AG04449 (cell line): ENCODE measurements at regions not wholly inside any gene's neighbourhood (a gene's known extent, or its start where the extent isn't known, plus 50 kb on each side); places are given as distances from the start of the nearest gene placed in this dataset.

ENCODE experiments used
- CTCF ChIA-PET: fragments of 350-600 bp; formaldehyde crosslinking; extraction: SDS; loops from one replicate; lab custom pipeline; 2021; ENCODE audit warnings: antibody characterized with exemption; lab: Yijun Ruan, JAX
- POLR2A ChIA-PET: fragments of 400-600, 350-600 bp; formaldehyde crosslinking; extraction: SDS; loops from one replicate; lab custom pipeline; 2020; ENCODE audit warnings: antibody characterized with exemption, inconsistent platforms; lab: Yijun Ruan, JAX
- DNase-seq: peaks from one replicate; pipeline ENCODE4 v3.0.0-alpha.2; 2010; ENCODE audit warnings: low read depth, low spot score
- H3K4me3 ChIP-seq: 2 replicates; pipeline ENCODE4 v1.5.1; 2011; ENCODE audit warnings: low read depth, mild to moderate bottlenecking, control low read depth, low read length
- TF ChIP-seq, protein P1 (sequence below): IDR thresholded peaks from one replicate; pipeline ENCODE4 v1.5.1; 2011; ENCODE audit warnings: mild to moderate bottlenecking, moderate library complexity, low read length, control low read depth, inconsistent platforms; ENCODE audit not compliant: insufficient read depth; ENCODE audit errors: missing control alignments

DNA sequence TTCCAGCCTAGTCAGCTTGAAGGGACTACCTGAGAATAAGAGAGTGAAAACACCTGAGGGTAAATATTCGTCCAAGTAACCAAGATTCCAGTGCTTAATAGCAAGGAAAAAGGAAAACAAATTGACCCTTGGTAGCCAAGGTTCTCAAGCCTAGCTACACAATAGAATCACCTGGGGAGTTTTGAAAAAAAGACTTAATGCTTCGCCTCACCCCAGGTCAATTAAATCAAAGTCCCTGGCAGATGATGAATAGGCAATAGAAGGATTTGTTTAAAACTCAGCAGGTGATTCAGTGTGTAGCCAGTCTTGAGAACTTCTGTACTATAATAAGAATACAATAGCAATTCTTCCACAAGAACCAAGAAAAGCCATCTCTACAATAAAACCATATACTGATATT lies 500.2 kb downstream of the XIRP2 start:
- TF ChIP-seq, protein P1, sequence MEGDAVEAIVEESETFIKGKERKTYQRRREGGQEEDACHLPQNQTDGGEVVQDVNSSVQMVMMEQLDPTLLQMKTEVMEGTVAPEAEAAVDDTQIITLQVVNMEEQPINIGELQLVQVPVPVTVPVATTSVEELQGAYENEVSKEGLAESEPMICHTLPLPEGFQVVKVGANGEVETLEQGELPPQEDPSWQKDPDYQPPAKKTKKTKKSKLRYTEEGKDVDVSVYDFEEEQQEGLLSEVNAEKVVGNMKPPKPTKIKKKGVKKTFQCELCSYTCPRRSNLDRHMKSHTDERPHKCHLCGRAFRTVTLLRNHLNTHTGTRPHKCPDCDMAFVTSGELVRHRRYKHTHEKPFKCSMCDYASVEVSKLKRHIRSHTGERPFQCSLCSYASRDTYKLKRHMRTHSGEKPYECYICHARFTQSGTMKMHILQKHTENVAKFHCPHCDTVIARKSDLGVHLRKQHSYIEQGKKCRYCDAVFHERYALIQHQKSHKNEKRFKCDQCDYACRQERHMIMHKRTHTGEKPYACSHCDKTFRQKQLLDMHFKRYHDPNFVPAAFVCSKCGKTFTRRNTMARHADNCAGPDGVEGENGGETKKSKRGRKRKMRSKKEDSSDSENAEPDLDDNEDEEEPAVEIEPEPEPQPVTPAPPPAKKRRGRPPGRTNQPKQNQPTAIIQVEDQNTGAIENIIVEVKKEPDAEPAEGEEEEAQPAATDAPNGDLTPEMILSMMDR: no peak
- ChIA-PET POLR2A (no interaction called here), CTCF (no interaction called here)
- no peak for DNase-seq
- H3K4me3 ChIP-seq: no peak overlapping the region

DNA sequence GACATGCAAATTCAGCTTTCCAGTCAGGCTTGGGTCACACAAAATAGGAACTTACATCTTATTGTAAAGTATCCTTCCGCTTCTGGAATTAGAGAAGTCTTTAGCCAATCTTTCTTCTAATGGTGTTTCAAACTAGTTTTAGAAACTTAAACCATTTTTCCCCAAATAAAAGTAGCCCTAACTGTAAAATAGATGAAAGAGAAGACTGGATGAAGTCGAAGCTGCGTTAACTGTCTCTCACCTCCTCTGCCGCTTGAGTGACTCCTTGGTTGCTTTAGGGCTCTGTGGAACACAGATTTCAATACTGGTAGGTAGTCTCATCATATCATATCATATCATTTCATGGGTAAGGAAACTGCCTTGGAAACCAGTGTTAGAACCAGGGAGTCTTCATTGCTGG lies 498.4 kb downstream of the XIRP2 start:
- TF ChIP-seq, protein P1: no peak
- CTCF ChIA-PET: no interaction called here
- H3K4me3 ChIP-seq: no peak overlapping the region
- DNase-seq: no peak
- POLR2A ChIA-PET: no interaction called here

DNA sequence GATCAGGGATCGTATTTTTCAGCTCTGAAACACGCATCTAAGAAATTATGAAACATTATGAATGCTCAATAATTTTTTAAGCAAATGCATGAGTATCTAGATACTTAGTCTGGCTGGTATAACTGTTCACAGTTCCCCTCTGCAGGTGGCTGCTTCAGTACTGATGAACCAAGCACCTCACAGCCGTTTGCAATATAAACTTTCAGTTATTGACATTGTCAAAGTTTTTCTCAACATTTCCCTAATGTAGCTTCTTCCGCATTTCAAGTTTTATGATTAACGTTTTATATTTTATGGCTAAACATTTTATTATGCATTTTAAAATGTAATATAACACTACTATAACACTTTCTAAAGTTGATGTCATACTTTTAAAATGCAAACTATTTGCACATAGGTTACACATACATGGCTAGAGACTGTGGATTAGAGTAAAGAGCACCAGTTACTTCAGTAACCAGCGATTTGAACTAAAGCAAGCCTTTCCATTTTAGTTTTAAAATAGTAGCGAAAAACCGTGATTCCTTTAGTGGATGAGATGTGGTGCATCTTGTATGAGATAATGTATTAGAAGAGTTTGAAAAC lies 495.4 kb downstream of the XIRP2 start:
- TF ChIP-seq, protein P1: no peak
- CTCF ChIA-PET: no interaction called here
- no peak overlapping the region for H3K4me3 ChIP-seq
- DNase-seq: no peak
- POLR2A ChIA-PET: no interaction called here

DNA sequence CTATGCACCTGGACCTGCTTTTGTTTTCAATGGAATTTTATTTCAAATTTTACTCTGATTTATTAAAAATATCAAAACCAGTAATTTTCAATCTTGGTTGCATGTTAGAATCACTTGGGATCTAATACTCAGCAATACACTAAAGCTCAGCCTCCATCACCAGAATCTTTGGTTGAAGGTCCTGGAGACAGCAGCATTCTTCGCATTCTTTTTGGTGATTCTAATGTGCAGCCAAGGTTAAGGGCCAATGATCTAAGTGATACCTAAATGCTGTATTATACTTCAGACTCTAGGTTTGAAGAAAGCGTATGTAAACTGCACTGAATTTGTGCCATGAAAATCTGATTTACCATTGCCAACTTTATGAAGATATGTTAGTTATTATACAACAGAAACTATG lies 493.1 kb downstream of the XIRP2 start:
- ChIA-PET CTCF (no interaction called here), POLR2A (no interaction called here)
- TF ChIP-seq, protein P1: no peak
- DNase-seq: no peak
- no peak overlapping the region for H3K4me3 ChIP-seq

DNA sequence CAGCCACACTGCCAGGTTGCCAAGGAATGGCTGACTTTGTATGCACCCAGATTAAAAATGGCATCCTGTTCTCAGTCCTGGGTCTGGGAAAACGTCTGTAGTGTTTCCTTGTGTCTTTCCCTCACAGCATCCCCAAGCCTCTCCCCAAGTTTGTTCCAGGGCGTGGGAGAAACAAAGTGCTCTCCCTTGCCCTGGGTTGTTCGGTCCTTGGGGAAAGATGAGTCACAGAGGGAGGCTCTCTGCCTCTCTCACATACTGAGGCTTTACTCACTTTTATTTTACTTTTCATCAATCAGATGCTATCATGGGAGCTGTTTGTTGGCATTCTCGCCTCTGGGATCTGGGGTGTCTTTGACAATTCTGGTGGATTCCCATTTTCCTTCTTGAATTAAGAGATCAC lies 492.3 kb downstream of the XIRP2 start:
- ChIA-PET POLR2A (no interaction called here), CTCF (no interaction called here)
- no peak for DNase-seq

DNA sequence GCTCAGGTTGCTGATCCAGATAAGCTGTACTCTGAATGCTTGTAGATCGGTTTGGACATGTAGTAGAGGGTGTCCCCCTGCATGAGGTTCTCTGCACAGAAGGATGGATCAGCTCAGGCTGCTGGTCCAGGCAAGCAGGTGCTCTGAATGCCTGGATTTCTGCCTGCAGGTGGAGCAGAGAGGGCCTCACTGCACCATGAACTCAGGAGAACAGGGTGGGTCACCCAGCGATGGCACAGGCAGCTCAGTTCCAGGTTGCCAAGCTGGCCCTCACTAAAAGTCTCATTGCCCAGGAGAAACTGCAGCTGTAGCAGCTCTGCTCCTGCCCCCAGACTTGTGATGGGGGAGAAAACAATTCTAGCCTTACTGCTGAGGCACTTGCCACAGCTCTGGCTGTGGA lies 491.8 kb downstream of the XIRP2 start:
- no peak overlapping the region for H3K4me3 ChIP-seq
- CTCF ChIA-PET: no interaction called here
- TF ChIP-seq, protein P1: no peak
- POLR2A ChIA-PET: no interaction called here
- DNase-seq: no peak

More for the DNA sequence above, 492.3 kb downstream of the XIRP2 start:
- no peak overlapping the region for H3K4me3 ChIP-seq
- TF ChIP-seq, protein P1: no peak
